GM13976 (cell line): ENCODE measurements at regions not wholly inside any gene's neighbourhood (a gene's known extent, or its start where the extent isn't known, plus 50 kb on each side); places are given as distances from the start of the nearest gene placed in this dataset.

Experiments
- DNase-seq: peaks from one replicate; pipeline ENCODE4 v3.0.0; 2012; ENCODE audit warnings: low spot score
- CTCF ChIP-seq: IDR thresholded peaks from 2 replicates; pipeline ENCODE4 v1.5.1; 2012; ENCODE audit warnings: borderline replicate concordance, mild to moderate bottlenecking; ENCODE audit not compliant: insufficient read depth; ENCODE audit errors: extremely low read depth, missing control alignments, control extremely low read depth
- in situ Hi-C: fragments of 300-500 bp; cut with MboI; formaldehyde crosslinking; loops from one replicate; pipeline ENCODE4 v1.12.0; 2022; ENCODE audit warnings: low sequenced_read_pairs, mixed read lengths, inconsistent platforms; ENCODE audit not compliant: unreplicated experiment

GRCh38 chr6:163651426-163651825 lies 236.9 kb downstream of the QKI start:
- DNase-seq = no peak
- in situ Hi-C loops = no loop called here
- TF ChIP-seq CTCF = no peak

GRCh38 chr6:163648868-163649267 lies 234.3 kb downstream of the QKI start:
- no peak for TF ChIP-seq CTCF
- DNase-seq = no peak
- in situ Hi-C loops = no loop called here

- no peak for DNase-seq
- in situ Hi-C loops = no loop called here
- TF ChIP-seq CTCF = no peak
Observed at GRCh38 chr6:163647624-163648023, 233.1 kb downstream of the QKI start.

- DNase-seq = no peak
- in situ Hi-C loops = no loop called here
- no peak for TF ChIP-seq CTCF
Observed at GRCh38 chr6:163646866-163647265, 232.3 kb downstream of the QKI start.

- DNase-seq = no peak
- TF ChIP-seq CTCF = no peak
- in situ Hi-C loops = no loop called here
Observed at GRCh38 chr6:163646133-163646532, 231.6 kb downstream of the QKI start.

GRCh38 chr6:163645560-163645959 lies 231.0 kb downstream of the QKI start:
- no peak for TF ChIP-seq CTCF
- in situ Hi-C loops = no loop called here
- DNase-seq = peak; percentile 53

- DNase-seq = no peak
- no peak for TF ChIP-seq CTCF
- in situ Hi-C loops = no loop called here
Observed at GRCh38 chr6:163643866-163644265, 229.3 kb downstream of the QKI start.
